Coronary artery (tissue), 2 donors: ENCODE measurements at regions not wholly inside any gene's neighbourhood (a gene's known extent, or its start where the extent isn't known, plus 50 kb on each side); places are given as distances from the start of the nearest gene placed in this dataset.
A peak's percentile ranks its signal among the peaks of the same experiment; 100 is the strongest.

Experiments used
- DNase-seq: peaks from one replicate; pipeline ENCODE4 v3.0.0-alpha.2; 2017; ENCODE audit warnings: low spot score
- H3K27ac ChIP-seq, 2 donors: fragments of 200-600 bp; sonication (generic); one replicate each; pipeline ENCODE4 v1.5.1; 2016 to 2019
- H3K4me3 ChIP-seq: fragments of 200-600 bp; sonication (generic); 2 replicates; pipeline ENCODE4 v1.5.1; 2016; ENCODE audit warnings: mild to moderate bottlenecking, moderate library complexity
- CTCF ChIP-seq: fragments of 200-600 bp; sonication (generic); IDR thresholded peaks from one replicate; pipeline ENCODE4 v1.5.1; 2019; ENCODE audit warnings: antibody characterized with exemption

- no peak overlapping the region for H3K27ac ChIP-seq
- H3K4me3 ChIP-seq = no peak overlapping the region
- DNase-seq = no peak
- TF ChIP-seq CTCF = no peak
Measured at GRCh38 chr11:123273616-123274015, 78.6 kb upstream of the CLMP start.

GRCh38 chr11:123272565-123272964, 77.5 kb upstream of the CLMP start:
- no peak for DNase-seq
- no peak for TF ChIP-seq CTCF
- H3K27ac ChIP-seq = no peak overlapping the region
- H3K4me3 ChIP-seq = no peak overlapping the region

- no peak for TF ChIP-seq CTCF
- no peak overlapping the region for H3K27ac ChIP-seq
Measured at GRCh38 chr11:123268156-123268555, 73.1 kb upstream of the CLMP start.

GRCh38 chr11:123265951-123266350, 70.9 kb upstream of the CLMP start:
- DNase-seq = no peak
- Histone ChIP-seq H3K27ac (no peak overlapping the region), H3K4me3 (no peak overlapping the region)
- TF ChIP-seq CTCF = no peak

More at GRCh38 chr11:123268156-123268555, 73.1 kb upstream of the CLMP start:
- H3K4me3 ChIP-seq = no peak overlapping the region
- no peak for DNase-seq

- TF ChIP-seq CTCF = no peak
- Histone ChIP-seq H3K27ac (no peak overlapping the region), H3K4me3 (no peak overlapping the region)
- no peak for DNase-seq
Measured at GRCh38 chr11:123264431-123264780, 69.4 kb upstream of the CLMP start.

- peak; percentile 77 for DNase-seq
- Histone ChIP-seq H3K27ac (no peak overlapping the region), H3K4me3 (peak overlapping the region; percentile 59)
- TF ChIP-seq CTCF = peak; percentile 79
Measured at GRCh38 chr11:123261345-123262106, 66.5 kb upstream of the CLMP start.

- no peak for TF ChIP-seq CTCF
- no peak overlapping the region for H3K4me3 ChIP-seq
- no peak for DNase-seq
- H3K27ac ChIP-seq = no peak overlapping the region
Measured at GRCh38 chr11:123260511-123261211, 65.6 kb upstream of the CLMP start.
